ENCODE measurements at regions not wholly inside any gene's neighbourhood (a gene's known extent, or its start where the extent isn't known, plus 50 kb on each side); places are given as distances from the start of the nearest gene placed in this dataset.

- Histone ChIP-seq H3K36me3 (ENCODE audit: control insufficient read depth, insufficient read depth, low read length) (no peaks in the 10 kb centered on the region), H3K27me3 (ENCODE audit: control insufficient read depth, insufficient read depth, low read length) (no peaks in the 10 kb centered on the region), H3K4me3 (ENCODE audit: low read depth, low read length) (no peak overlapping the region)
- DNase-seq (ENCODE audit: low read depth), result no peak
- TF ChIP-seq, protein P1, sequence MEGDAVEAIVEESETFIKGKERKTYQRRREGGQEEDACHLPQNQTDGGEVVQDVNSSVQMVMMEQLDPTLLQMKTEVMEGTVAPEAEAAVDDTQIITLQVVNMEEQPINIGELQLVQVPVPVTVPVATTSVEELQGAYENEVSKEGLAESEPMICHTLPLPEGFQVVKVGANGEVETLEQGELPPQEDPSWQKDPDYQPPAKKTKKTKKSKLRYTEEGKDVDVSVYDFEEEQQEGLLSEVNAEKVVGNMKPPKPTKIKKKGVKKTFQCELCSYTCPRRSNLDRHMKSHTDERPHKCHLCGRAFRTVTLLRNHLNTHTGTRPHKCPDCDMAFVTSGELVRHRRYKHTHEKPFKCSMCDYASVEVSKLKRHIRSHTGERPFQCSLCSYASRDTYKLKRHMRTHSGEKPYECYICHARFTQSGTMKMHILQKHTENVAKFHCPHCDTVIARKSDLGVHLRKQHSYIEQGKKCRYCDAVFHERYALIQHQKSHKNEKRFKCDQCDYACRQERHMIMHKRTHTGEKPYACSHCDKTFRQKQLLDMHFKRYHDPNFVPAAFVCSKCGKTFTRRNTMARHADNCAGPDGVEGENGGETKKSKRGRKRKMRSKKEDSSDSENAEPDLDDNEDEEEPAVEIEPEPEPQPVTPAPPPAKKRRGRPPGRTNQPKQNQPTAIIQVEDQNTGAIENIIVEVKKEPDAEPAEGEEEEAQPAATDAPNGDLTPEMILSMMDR (IDR thresholded peaks at IDR 0.05; ENCODE audit: insufficient read depth, low read depth, low read length), result no peak
- POLR2A ChIA-PET, result no interaction called here
- CTCF ChIA-PET, result no interaction called here
These were observed 77.8 kb upstream of the CNOT2 start for GRCh38 chr12:70165450-70165849.

DNA sequence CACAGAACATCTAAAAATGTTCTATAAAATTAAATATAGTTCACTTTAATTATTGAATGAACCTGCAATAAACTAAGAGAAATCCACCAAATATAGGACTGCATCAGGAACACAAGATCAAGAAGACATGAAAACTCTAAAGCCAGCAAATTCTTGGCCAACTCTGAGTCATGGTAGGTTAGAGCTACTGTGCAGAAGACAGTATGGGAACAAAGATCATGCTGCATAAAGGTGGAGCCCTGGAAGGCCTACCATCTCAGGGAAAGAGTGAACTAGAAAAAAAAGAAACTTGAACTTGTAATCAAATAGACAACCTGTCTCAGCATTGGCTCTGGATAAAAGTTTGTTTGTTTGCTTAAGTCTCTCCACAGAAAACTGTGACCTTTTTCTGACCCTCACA, 66.9 kb upstream of the CNOT2 start:
- no peaks in the 10 kb centered on the region for H3K27me3 ChIP-seq (ENCODE audit: control insufficient read depth, insufficient read depth, low read length)
- DNase-seq (ENCODE audit: low read depth), result no peak
- ChIA-PET CTCF (interaction anchor here (0.5 kb wide), 1 partner anchor 303 kb away, joined by 3 read pairs; no protein-coding TSS in a partner anchor), POLR2A (no interaction called here)
- TF ChIP-seq, protein P1 (IDR thresholded peaks at IDR 0.05; ENCODE audit: insufficient read depth, low read depth, low read length), result no peak
- no peaks in the 10 kb centered on the region for H3K36me3 ChIP-seq (ENCODE audit: control insufficient read depth, insufficient read depth, low read length)
- H3K4me3 ChIP-seq (ENCODE audit: low read depth, low read length), result no peak overlapping the region

DNA sequence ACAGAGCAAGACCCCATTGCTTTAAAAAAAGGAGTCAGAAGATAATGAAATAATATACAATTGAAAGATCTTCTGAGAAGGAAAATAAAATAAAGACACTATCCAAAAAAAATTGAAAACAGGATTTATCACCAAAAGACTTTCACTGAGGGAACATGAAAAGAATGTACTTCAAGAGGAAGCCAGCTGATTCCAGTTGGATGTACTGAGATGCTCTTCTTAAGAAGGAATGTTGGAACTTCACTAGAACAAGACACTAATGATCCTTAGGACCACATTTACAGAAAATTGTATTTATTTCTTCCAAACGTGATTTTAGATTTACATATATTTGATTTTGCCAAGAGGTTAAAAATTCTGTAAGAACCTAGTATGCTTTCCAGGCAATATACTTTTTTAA, 65.6 kb upstream of the CNOT2 start:
- no peak for DNase-seq (ENCODE audit: low read depth)
- TF ChIP-seq, protein P1 (IDR thresholded peaks at IDR 0.05; ENCODE audit: insufficient read depth, low read depth, low read length), result no peak
- ChIA-PET POLR2A (interaction anchor here (0.6 kb wide), 1 partner anchor 146 kb away, joined by 3 read pairs; no protein-coding TSS in a partner anchor), CTCF (interaction anchor here (1.2 kb wide), 1 partner anchor 277 kb away, joined by 4 read pairs; no protein-coding TSS in a partner anchor)
- no peaks in the 10 kb centered on the region for H3K27me3 ChIP-seq (ENCODE audit: control insufficient read depth, insufficient read depth, low read length)
- no peaks in the 10 kb centered on the region for H3K36me3 ChIP-seq (ENCODE audit: control insufficient read depth, insufficient read depth, low read length)
- H3K4me3 ChIP-seq (ENCODE audit: low read depth, low read length), result no peak overlapping the region

DNA sequence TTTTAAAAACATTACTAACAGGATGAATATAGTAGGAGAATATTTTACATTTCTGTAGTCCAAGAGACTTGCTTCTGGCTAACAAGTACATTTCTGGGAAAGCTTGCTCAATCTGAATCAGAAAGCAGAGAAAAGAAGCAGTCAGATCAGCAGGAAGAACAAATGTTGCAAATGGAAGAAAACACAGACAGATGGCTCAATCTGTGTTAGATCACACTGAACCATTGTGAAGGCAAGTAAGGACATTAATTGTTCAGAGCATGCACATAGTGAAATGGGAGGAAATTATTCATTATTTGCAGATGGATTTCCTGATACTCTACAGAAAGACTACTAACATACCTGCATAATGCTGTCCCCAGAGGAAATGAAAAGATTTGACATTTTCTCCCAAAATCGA, 65.2 kb upstream of the CNOT2 start:
- Histone ChIP-seq H3K27me3 (ENCODE audit: control insufficient read depth, insufficient read depth, low read length) (no peaks in the 10 kb centered on the region), H3K4me3 (ENCODE audit: low read depth, low read length) (no peak overlapping the region), H3K36me3 (ENCODE audit: control insufficient read depth, insufficient read depth, low read length) (no peaks in the 10 kb centered on the region)
- TF ChIP-seq, protein P1 (IDR thresholded peaks at IDR 0.05; ENCODE audit: insufficient read depth, low read depth, low read length), result no peak
- ChIA-PET POLR2A (interaction anchor here (0.6 kb wide), 1 partner anchor 145 kb away, joined by 3 read pairs; no protein-coding TSS in a partner anchor), CTCF (no interaction called here)
- DNase-seq (ENCODE audit: low read depth), result no peak

DNA sequence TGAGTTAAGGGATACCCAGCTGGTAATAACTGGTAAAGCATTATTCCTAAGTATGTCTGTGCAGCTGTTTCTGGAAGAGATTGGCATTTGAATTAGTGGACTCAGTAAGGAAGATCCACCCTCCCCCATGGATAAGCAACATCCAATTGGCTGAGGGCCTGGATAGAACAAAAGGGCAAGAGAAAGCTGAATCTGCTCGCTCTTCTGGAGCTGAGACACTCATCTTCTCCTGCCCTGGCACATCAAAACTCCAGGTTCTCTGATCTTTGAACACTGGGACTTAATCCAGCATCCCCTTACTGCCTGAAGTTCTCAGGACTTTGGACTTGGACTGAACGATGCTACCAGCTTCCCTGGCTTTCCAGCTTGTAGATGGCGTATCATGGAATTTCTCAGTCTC, 63.1 kb upstream of the CNOT2 start:
- POLR2A ChIA-PET, result no interaction called here
- CTCF ChIA-PET, result no interaction called here
- Histone ChIP-seq H3K4me3 (ENCODE audit: low read depth, low read length) (no peak overlapping the region), H3K36me3 (ENCODE audit: control insufficient read depth, insufficient read depth, low read length) (no peaks in the 10 kb centered on the region), H3K27me3 (ENCODE audit: control insufficient read depth, insufficient read depth, low read length) (no peaks in the 10 kb centered on the region)
- DNase-seq (ENCODE audit: low read depth), result no peak
- TF ChIP-seq, protein P1 (IDR thresholded peaks at IDR 0.05; ENCODE audit: insufficient read depth, low read depth, low read length), result no peak
